Right lobe of liver (tissue), 6 donors: ENCODE measurements at regions not wholly inside any gene's neighbourhood (a gene's known extent, or its start where the extent isn't known, plus 50 kb on each side); places are given as distances from the start of the nearest gene placed in this dataset.
"Not testable (repeated sequence)": the region's sequence is repeated elsewhere in the genome, so short reads cannot be mapped to it uniquely, and the experiment has no call there.

ENCODE experiments used
- ATAC-seq, 4 donors: fragments of 200-7000 bp; cut with Tn5 transposase; one replicate each; pipeline ENCODE4 v1.9.1; 2020; ENCODE audit warnings: mild to moderate bottlenecking in 4 of 4, moderate library complexity in 4 of 4
- DNase-seq, 3 donors: peaks; one replicate each; pipeline ENCODE4 v3.0.0-alpha.2; 2020
- H3K27ac ChIP-seq, 3 donors: fragments of 200-600 bp; one replicate each; pipeline ENCODE4 v1.8.0; 2022
- H3K27me3 ChIP-seq, 2 donors: fragments of 200-600 bp; one replicate each; pipeline ENCODE4 v1.8.0; 2022
- H3K36me3 ChIP-seq, 4 donors: fragments of 200-600 bp; sonication (generic) in 1 of 4; one replicate each; pipeline versions ENCODE4 v1.5.1 to v1.8.0; 2017 to 2022; ENCODE audit warnings: control low read depth in 1 of 4
- H3K4me1 ChIP-seq, 4 donors: fragments of 200-600 bp; sonication (generic) in 1 of 4; one replicate each; pipeline versions ENCODE4 v1.5.1 to v1.8.0; 2017 to 2022; ENCODE audit warnings: control low read depth in 1 of 4
- H3K4me3 ChIP-seq, 3 donors: fragments of 200-600 bp; one replicate each; pipeline ENCODE4 v1.8.0; 2022
- H3K9me3 ChIP-seq, 4 donors: fragments of 200-600 bp; sonication (generic) in 1 of 4; one replicate each; pipeline versions ENCODE4 v1.5.1 to v1.8.0; 2017 to 2022; ENCODE audit warnings: control low read depth in 1 of 4
- POLR2A ChIP-seq: fragments of 450-650 bp; IDR thresholded peaks from one replicate; pipeline ENCODE4 v1.6.1; 2017; ENCODE audit warnings: antibody characterized with exemption, mild to moderate bottlenecking
- whole genome bisulfite sequencing: methylation state at CpG from one replicate; pipeline ENCODE4 v1.1.6; 2018; ENCODE audit warnings: low coverage, low lambda C conversion rate; ENCODE audit not compliant: insufficient coverage; ENCODE audit errors: missing lambda C conversion rate; 5-methylcytosine and 5-hydroxymethylcytosine counted together
- intact Hi-C, 2 donors: fragments of 100-400 bp; cut with DNase I; formaldehyde crosslinking; loops; one replicate each; pipeline versions ENCODE4 v1.11.2 to v1.14.1; 2022
- TF ChIP-seq, protein P1 (sequence below), 4 donors: fragments of 200-600 bp in 3 of 4; fragments of 450-650 bp in 1 of 4; IDR thresholded peaks; one replicate each; pipeline versions ENCODE4 v1.5.1 to v1.8.0; 2016 to 2022; ENCODE audit warnings: antibody characterized with exemption in 4 of 4, mild to moderate bottlenecking in 2 of 4
- donor health status: DM: no; HTN: yes; CAD: no.
- donor health status: DM: no; HTN: no; CAD: no.
- donor health status: DM: no; HTN: no; CAD: no.
- donor health status: DM: no; HTN: yes; CAD: no.
- donor health status: DM: no; HTN: yes; CAD: no.

DNA sequence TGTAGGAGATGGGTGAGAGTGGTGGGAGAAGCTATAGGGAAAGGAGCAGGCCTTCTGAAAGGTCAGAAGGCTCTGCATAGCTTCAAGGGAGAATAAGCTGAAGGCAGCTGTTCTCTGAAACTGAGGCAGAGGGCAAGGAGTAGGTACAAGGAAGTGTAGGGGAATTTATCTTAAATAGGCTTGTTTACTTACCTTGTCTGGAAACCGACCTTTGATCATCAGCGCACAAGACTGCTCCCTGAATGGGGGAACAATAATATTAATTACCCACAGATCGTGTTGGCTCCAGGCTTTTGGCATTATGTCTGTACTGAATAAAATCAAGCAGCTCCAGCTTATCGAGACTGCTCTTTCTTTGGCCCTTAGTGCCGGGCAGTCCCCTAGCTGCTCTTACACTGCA, 175.5 kb upstream of the MAGEB16 start:
- WGBS, result 61% methylated on average over 5 of the region's 5 CpGs

DNA sequence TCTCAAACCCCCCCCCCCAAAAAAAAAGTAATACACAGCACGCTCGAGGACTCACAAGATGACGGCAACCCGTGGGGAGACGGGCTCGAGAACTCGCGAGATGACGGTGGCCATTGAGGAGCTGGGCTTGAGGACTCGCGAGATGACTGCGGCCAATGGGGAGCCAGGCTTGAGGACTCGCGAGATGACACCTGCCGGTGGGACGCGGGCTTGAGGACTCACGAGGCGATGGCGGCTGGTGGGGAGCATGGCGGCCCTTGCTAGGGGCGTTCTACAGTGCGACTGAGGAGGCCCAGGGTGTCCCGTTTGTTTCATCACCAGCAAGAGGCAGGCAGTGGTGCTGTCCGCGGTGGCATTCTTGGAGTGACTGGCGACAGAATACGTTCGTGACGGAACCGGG, 172.4 kb upstream of the MAGEB16 start:
- H3K9me3 ChIP-seq, result no peaks in the 10 kb centered on the region
- no peak for TF ChIP-seq POLR2A
- TF ChIP-seq, protein P1, sequence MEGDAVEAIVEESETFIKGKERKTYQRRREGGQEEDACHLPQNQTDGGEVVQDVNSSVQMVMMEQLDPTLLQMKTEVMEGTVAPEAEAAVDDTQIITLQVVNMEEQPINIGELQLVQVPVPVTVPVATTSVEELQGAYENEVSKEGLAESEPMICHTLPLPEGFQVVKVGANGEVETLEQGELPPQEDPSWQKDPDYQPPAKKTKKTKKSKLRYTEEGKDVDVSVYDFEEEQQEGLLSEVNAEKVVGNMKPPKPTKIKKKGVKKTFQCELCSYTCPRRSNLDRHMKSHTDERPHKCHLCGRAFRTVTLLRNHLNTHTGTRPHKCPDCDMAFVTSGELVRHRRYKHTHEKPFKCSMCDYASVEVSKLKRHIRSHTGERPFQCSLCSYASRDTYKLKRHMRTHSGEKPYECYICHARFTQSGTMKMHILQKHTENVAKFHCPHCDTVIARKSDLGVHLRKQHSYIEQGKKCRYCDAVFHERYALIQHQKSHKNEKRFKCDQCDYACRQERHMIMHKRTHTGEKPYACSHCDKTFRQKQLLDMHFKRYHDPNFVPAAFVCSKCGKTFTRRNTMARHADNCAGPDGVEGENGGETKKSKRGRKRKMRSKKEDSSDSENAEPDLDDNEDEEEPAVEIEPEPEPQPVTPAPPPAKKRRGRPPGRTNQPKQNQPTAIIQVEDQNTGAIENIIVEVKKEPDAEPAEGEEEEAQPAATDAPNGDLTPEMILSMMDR (IDR thresholded peaks at IDR 0.05), result no peak
- no peak for DNase-seq
- no peak for ATAC-seq
- H3K27ac ChIP-seq, result no peak overlapping the region
- 93% methylated on average over 21 of the region's 31 CpGs for WGBS
- H3K36me3 ChIP-seq, result peaks cover 0 to 2% (median 0%) of the 10 kb centered on the region in 4 donors
- intact Hi-C loops, result no loop called here
- no peaks in the 10 kb centered on the region for H3K27me3 ChIP-seq
- H3K4me3 ChIP-seq, result no peak overlapping the region
- H3K4me1 ChIP-seq, result no peaks in the 10 kb centered on the region

More for the DNA sequence above, 175.5 kb upstream of the MAGEB16 start:
- Histone ChIP-seq H3K4me3 (no peak overlapping the region), H3K27me3 (no peaks in the 10 kb centered on the region), H3K36me3 (peaks cover 0 to 2% (median 0%) of the 10 kb centered on the region in 4 donors), H3K27ac (no peak overlapping the region), H3K4me1 (no peaks in the 10 kb centered on the region), H3K9me3 (no peaks in the 10 kb centered on the region)
- TF ChIP-seq, protein P1 (IDR thresholded peaks at IDR 0.05), result no peak
- no peak for TF ChIP-seq POLR2A
- intact Hi-C loops, result no loop called here
- no peak for DNase-seq
- no peak for ATAC-seq

DNA sequence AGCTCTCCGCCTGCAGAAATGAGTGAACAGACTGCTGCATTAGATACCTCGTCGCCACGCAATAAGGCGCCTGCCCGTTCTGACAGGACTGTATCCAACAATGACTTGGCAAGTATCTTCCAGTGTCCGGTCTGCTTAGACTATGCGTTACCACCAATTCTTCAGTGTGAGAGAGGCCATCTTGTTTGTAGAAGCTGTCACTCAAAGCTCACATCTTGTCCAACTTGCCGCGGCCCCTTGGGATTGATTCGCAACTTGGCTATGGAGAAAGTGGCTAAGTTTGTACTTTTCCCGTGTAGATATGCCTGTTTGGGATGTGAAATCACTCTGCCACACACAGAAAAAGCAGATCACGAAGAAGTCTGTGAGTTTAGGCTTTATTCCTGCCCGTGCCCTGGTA, 172.0 kb upstream of the MAGEB16 start:
- no peaks in the 10 kb centered on the region for H3K27me3 ChIP-seq
- intact Hi-C loops, result no loop called here
- peaks cover 0 to under 1% (median 0%) of the 10 kb centered on the region in 4 donors for H3K36me3 ChIP-seq
- WGBS, result 78% methylated on average over 6 of the region's 14 CpGs
- H3K4me3 ChIP-seq, result no peak overlapping the region
- no peaks in the 10 kb centered on the region for H3K9me3 ChIP-seq
- no peaks in the 10 kb centered on the region for H3K4me1 ChIP-seq
- no peak overlapping the region for H3K27ac ChIP-seq
- TF ChIP-seq POLR2A, result no peak
- TF ChIP-seq, protein P1 (IDR thresholded peaks at IDR 0.05), result no peak
- ATAC-seq (no peak), DNase-seq (no peak)

DNA sequence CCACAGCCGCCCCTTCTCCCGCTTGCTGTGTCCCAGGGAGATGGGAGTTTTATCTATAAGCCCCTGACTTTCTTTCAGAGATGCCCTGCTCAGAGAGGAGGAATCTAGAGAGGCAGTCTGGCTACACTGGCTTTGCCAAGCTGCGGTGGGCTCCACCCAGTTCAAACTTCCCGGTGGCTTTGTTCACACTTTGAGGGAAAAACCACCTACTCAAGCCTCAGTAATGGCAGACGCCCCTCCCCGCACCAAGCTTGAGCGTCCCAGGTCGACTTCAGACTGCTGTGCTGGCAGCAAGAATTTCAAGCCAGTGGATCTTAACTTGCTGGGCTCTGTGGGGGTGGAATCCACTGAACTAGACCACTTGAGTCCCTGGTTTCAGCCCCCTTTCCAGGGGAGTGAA, 162.2 kb upstream of the MAGEB16 start:
- not testable (repeated sequence) for ATAC-seq

DNA sequence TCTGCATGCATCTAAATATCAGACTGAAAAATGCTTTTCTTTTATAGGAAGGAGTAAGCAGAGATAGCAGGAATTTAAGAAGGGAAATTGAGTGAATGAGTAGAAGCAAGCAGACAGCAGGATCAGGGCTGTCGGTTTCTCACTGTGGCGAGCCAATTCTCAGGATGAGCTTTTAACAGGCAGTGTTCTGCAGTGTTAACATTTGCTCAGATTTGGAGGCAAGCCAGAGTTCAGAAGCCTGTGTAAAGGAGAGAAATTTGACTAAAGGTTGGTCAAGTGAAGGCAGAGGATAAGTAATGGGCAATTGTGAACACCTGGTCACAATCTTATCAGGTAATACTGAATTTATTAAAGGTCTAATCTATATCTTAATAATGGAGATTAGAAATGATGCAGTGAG, 133.3 kb upstream of the MAGEB16 start:
- DNase-seq, result no peak
- TF ChIP-seq POLR2A, result no peak
- TF ChIP-seq, protein P1 (IDR thresholded peaks at IDR 0.05), result no peak

More for the DNA sequence above, 162.2 kb upstream of the MAGEB16 start:
- H3K36me3 ChIP-seq, H3K9me3 ChIP-seq, H3K4me3 ChIP-seq, DNase-seq, H3K4me1 ChIP-seq, intact Hi-C loops, H3K27ac ChIP-seq, H3K27me3 ChIP-seq: not testable (repeated sequence)
- WGBS, result no CpG with 5 or more reads among the region's 8 CpGs

More for the DNA sequence above, 133.3 kb upstream of the MAGEB16 start:
- ATAC-seq, result peak; percentile 42 to 56 (median 50)
- intact Hi-C loops, result no loop called here
- 28% methylated on average over 2 of the region's 2 CpGs for WGBS
- Histone ChIP-seq H3K36me3 (no peaks in the 10 kb centered on the region), H3K27me3 (no peaks in the 10 kb centered on the region), H3K4me1 (no peaks in the 10 kb centered on the region), H3K4me3 (no peak overlapping the region), H3K27ac (no peak overlapping the region), H3K9me3 (no peaks in the 10 kb centered on the region)
